ENCODE measurements at regions not wholly inside any gene's neighbourhood (a gene's known extent, or its start where the extent isn't known, plus 50 kb on each side); places are given as distances from the start of the nearest gene placed in this dataset.

DNA sequence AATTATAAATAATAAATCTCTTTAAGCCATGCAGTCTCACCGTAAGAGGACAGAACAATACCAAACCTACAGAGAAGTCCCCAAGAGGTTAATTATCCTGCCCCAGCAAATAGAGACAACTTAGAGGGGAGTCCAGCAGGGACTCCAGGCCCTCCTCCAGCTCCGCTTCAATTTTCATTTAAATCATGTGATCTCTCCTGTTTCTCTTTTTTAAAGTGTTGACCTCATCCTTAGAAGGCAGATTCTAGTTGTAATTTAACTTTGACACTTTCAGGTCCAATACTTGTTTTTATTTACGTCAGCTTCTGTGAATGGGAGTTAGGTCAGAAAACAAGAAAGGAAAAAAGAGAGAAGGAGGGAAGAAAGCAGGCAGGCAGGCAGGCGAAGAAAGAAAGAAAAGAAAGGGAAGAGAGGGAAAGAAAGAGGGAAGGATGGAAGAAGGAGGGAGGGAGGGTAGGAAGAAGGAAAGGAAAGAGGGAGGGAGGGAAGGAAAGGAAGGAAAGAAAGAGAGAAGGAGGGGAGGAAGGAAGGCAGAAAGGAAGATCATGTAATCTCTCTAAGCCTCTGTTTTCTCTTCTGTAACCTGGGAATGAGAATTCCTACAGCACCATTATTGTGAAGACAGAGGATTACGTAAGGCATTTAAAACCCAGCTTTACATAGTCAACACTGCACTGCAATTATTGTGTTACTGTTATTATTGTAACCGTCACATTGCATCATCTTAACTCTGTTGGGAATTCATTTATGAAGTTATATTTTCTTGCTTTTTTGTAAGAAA is 227.7 kb downstream of the SKIDA1 start:
- TF ChIP-seq, protein P1, sequence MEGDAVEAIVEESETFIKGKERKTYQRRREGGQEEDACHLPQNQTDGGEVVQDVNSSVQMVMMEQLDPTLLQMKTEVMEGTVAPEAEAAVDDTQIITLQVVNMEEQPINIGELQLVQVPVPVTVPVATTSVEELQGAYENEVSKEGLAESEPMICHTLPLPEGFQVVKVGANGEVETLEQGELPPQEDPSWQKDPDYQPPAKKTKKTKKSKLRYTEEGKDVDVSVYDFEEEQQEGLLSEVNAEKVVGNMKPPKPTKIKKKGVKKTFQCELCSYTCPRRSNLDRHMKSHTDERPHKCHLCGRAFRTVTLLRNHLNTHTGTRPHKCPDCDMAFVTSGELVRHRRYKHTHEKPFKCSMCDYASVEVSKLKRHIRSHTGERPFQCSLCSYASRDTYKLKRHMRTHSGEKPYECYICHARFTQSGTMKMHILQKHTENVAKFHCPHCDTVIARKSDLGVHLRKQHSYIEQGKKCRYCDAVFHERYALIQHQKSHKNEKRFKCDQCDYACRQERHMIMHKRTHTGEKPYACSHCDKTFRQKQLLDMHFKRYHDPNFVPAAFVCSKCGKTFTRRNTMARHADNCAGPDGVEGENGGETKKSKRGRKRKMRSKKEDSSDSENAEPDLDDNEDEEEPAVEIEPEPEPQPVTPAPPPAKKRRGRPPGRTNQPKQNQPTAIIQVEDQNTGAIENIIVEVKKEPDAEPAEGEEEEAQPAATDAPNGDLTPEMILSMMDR (IDR thresholded peaks at IDR 0.05 in 8 of 11, conservative IDR thresholded peaks at IDR 0.05 in 3 of 11): no peak
- no peak for TF ChIP-seq POLR2AphosphoS5 (IDR thresholded peaks at IDR 0.05)
- no peak for TF ChIP-seq POLR2A (IDR thresholded peaks at IDR 0.05)
